CD4-positive, alpha-beta T cell (primary cell): ENCODE measurements at regions not wholly inside any gene's neighbourhood (a gene's known extent, or its start where the extent isn't known, plus 50 kb on each side); places are given as distances from the start of the nearest gene placed in this dataset.

Experiments used
- ATAC-seq: fragments of 200-7000 bp; cut with Tn5 transposase; one replicate; pipeline ENCODE4 v1.10.0; 2022; ENCODE audit warnings: mild to moderate bottlenecking; ENCODE audit not compliant: poor library complexity
- CTCF ChIA-PET: fragments of 350-600 bp; sonication (Branson Sonifier 250); formaldehyde crosslinking; loops from one replicate; lab custom pipeline; 2021; ENCODE audit warnings: antibody characterized with exemption, inconsistent platforms; lab: Charles Lee
- POLR2A ChIA-PET: fragments of 350-600 bp; sonication (Branson Sonifier 250); formaldehyde crosslinking; loops from one replicate; lab custom pipeline; 2021; ENCODE audit warnings: antibody characterized with exemption, inconsistent platforms; lab: Charles Lee
- DNase-seq, 14 experiments: peaks; one replicate each; pipeline ENCODE4 v3.0.0-alpha.2; 2013 to 2020; ENCODE audit warnings: mixed read lengths in 2 of 14
- H3K27ac ChIP-seq, 2 donors: one replicate each; pipeline versions ENCODE4 v1.5.1 to v1.7.0; 2013; ENCODE audit warnings: low read length in 2 of 2, low read depth in 1 of 2, mild to moderate bottlenecking in 1 of 2
- H3K27me3 ChIP-seq, 2 experiments: 1 replicate in 1 of 2; 2 replicates in 1 of 2; pipeline versions ENCODE4 v1.6.1 to v1.7.0; 2013; ENCODE audit warnings: low read length in 2 of 2, control low read depth in 1 of 2, mild to moderate bottlenecking in 1 of 2, moderate library complexity in 1 of 2; ENCODE audit not compliant: insufficient read depth in 2 of 2, control insufficient read depth in 1 of 2
- H3K36me3 ChIP-seq: one replicate; pipeline ENCODE4 v1.6.1; 2013; ENCODE audit warnings: low read length, control low read depth; ENCODE audit not compliant: insufficient read depth
- H3K4me1 ChIP-seq: one replicate; pipeline ENCODE4 v1.6.1; 2013; ENCODE audit warnings: low read length, control low read depth; ENCODE audit not compliant: insufficient read depth
- H3K4me3 ChIP-seq: one replicate; pipeline ENCODE4 v1.5.1; 2013; ENCODE audit warnings: mild to moderate bottlenecking, low read length, moderate library complexity
- H3K9me3 ChIP-seq, 2 experiments: 1 replicate in 1 of 2; 2 replicates in 1 of 2; pipeline versions ENCODE4 v1.6.1 to v1.7.0; 2013; ENCODE audit warnings: low read length in 2 of 2, mild to moderate bottlenecking in 2 of 2, control low read depth in 1 of 2, moderate library complexity in 1 of 2; ENCODE audit not compliant: control insufficient read depth in 1 of 2, insufficient read depth in 1 of 2
- H3K27ac Mint-ChIP-seq: one replicate; pipeline ENCODE4 v1.8.0; 2020; ENCODE audit warnings: mixed read lengths
- H3K27me3 Mint-ChIP-seq: one replicate; pipeline ENCODE4 v1.8.0; 2021; ENCODE audit warnings: mixed read lengths
- H3K36me3 Mint-ChIP-seq: one replicate; pipeline ENCODE4 v1.8.0; 2021; ENCODE audit warnings: low read depth, mixed read lengths
- H3K4me1 Mint-ChIP-seq: one replicate; pipeline ENCODE4 v1.8.0; 2021; ENCODE audit warnings: low read depth, mixed read lengths
- H3K4me3 Mint-ChIP-seq: one replicate; pipeline ENCODE4 v1.8.0; 2020; ENCODE audit warnings: mild to moderate bottlenecking, mixed read lengths
- H3K9me3 Mint-ChIP-seq: one replicate; pipeline ENCODE4 v1.8.0; 2020; ENCODE audit warnings: mixed read lengths
- CTCF ChIP-seq: fragments of 200-600 bp; IDR thresholded peaks from one replicate; pipeline ENCODE4 v1.8.0; 2022; ENCODE audit warnings: antibody characterized with exemption, mild to moderate bottlenecking
- intact Hi-C, 2 experiments: fragments of 100-400 bp; cut with DNase I in 1 of 2; cut with micrococcal nuclease in 1 of 2; formaldehyde crosslinking; loops; one replicate each; pipeline versions ENCODE4 v1.15.1 to v1.9.0; 2023 to 2025; cut with DNase I, micrococcal nuclease

DNA sequence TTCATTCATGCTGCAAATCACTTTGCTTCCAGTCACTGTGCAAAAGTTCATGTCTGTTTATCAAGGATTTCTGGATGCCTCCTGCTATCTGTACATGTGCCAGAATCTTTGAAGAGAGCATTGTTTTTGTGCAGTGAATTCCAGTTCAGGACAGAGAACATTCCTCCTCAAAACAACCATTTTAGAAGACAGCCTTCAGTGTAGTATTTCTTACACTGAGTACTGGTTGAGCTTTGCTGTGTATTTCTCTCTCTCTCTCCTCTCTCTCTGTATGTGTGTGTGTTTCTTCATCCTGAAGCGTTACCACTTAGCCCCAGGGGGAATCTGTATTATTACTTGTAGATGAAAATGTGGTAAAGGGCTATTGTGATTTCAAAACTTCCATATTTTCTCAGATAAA is 123.8 kb upstream of the CHL1 start:
- no peak overlapping the region for H3K27ac ChIP-seq
- Mint-ChIP-seq H3K27me3 (peaks cover 9% of the 10 kb centered on the region), H3K4me3 (no peak overlapping the region), H3K36me3 (no peaks in the 10 kb centered on the region), H3K9me3 (no peaks in the 10 kb centered on the region), H3K4me1 (no peaks in the 10 kb centered on the region), H3K27ac (no peak overlapping the region)
- no peaks in the 10 kb centered on the region for H3K27me3 ChIP-seq
- no peaks in the 10 kb centered on the region for H3K4me1 ChIP-seq
- ChIA-PET CTCF (no interaction called here), POLR2A (no interaction called here)
- no peak overlapping the region for H3K4me3 ChIP-seq
- no peaks in the 10 kb centered on the region for H3K9me3 ChIP-seq
- intact Hi-C loops: no loop called here
- DNase-seq: no peak
- ATAC-seq: no peak
- H3K36me3 ChIP-seq: no peaks in the 10 kb centered on the region
- TF ChIP-seq CTCF: no peak

GRCh38 chr3:73271-73670 is 123.3 kb upstream of the CHL1 start:
- Histone ChIP-seq H3K9me3 (no peaks in the 10 kb centered on the region), H3K36me3 (no peaks in the 10 kb centered on the region), H3K4me1 (no peaks in the 10 kb centered on the region), H3K4me3 (no peak overlapping the region), H3K27ac (no peak overlapping the region), H3K27me3 (no peaks in the 10 kb centered on the region)
- ChIA-PET POLR2A (no interaction called here), CTCF (no interaction called here)
- no peak overlapping the region for H3K27ac Mint-ChIP-seq
- DNase-seq (no peak), ATAC-seq (no peak)
- intact Hi-C loops: no loop called here
- no peak for TF ChIP-seq CTCF
- no peaks in the 10 kb centered on the region for H3K9me3 Mint-ChIP-seq
- H3K36me3 Mint-ChIP-seq: no peaks in the 10 kb centered on the region
- no peak overlapping the region for H3K4me3 Mint-ChIP-seq
- peaks cover 6% of the 10 kb centered on the region for H3K27me3 Mint-ChIP-seq
- H3K4me1 Mint-ChIP-seq: no peaks in the 10 kb centered on the region

- no peaks in the 10 kb centered on the region for H3K4me1 ChIP-seq
- H3K36me3 Mint-ChIP-seq: no peaks in the 10 kb centered on the region
- no peaks in the 10 kb centered on the region for H3K36me3 ChIP-seq
- H3K9me3 Mint-ChIP-seq: no peaks in the 10 kb centered on the region
- intact Hi-C loops: no loop called here
- peaks cover 4% of the 10 kb centered on the region for H3K27me3 Mint-ChIP-seq
- no peak overlapping the region for H3K27ac ChIP-seq
- H3K4me1 Mint-ChIP-seq: no peaks in the 10 kb centered on the region
- H3K27ac Mint-ChIP-seq: no peak overlapping the region
- H3K27me3 ChIP-seq: no peaks in the 10 kb centered on the region
- CTCF ChIA-PET: no interaction called here
- POLR2A ChIA-PET: no interaction called here
- DNase-seq (no peak), ATAC-seq (no peak)
- no peak for TF ChIP-seq CTCF
- H3K9me3 ChIP-seq: no peaks in the 10 kb centered on the region
- no peak overlapping the region for H3K4me3 ChIP-seq
- no peak overlapping the region for H3K4me3 Mint-ChIP-seq
These were observed 121.8 kb upstream of the CHL1 start for GRCh38 chr3:74676-75243.
